WERI-Rb-1 (cell line): ENCODE measurements at regions not wholly inside any gene's neighbourhood (a gene's known extent, or its start where the extent isn't known, plus 50 kb on each side); places are given as distances from the start of the nearest gene placed in this dataset.

Source experiments
- DNase-seq: peaks from one replicate; pipeline ENCODE4 v3.0.0-alpha.2; 2020
- H3K27ac ChIP-seq: fragments of 250-450 bp; sonication (Bioruptor Pico); 2 replicates; pipeline ENCODE4 v1.5.1; 2020; ENCODE audit warnings: mild to moderate bottlenecking, moderate library complexity
- H3K27me3 ChIP-seq: fragments of 250-450 bp; sonication (Bioruptor Pico); 2 replicates; pipeline ENCODE4 v1.5.1; 2021; ENCODE audit warnings: mild to moderate bottlenecking, low read depth, moderate library complexity; ENCODE audit not compliant: insufficient read depth, severe bottlenecking
- H3K36me3 ChIP-seq: fragments of 250-450 bp; sonication (Bioruptor Pico); 2 replicates; pipeline ENCODE4 v1.5.1; 2020; ENCODE audit warnings: mild to moderate bottlenecking, moderate library complexity
- H3K4me3 ChIP-seq: 2 replicates; pipeline ENCODE4 v1.5.1; 2011; ENCODE audit warnings: low read depth, mild to moderate bottlenecking, control low read depth, low read length
- H3K9me3 ChIP-seq: fragments of 250-450 bp; sonication (Bioruptor Pico); 2 replicates; pipeline ENCODE4 v1.5.1; 2021; ENCODE audit warnings: mild to moderate bottlenecking, moderate library complexity; ENCODE audit not compliant: severe bottlenecking
- CTCF ChIP-seq: IDR thresholded peaks from 2 replicates; pipeline ENCODE4 v1.5.1; 2011; ENCODE audit warnings: low read depth, mild to moderate bottlenecking, control low read depth, inconsistent platforms, low read length

GRCh38 chr2:71736091-71736861, 282.9 kb downstream of the DYSF start:
- H3K4me3 ChIP-seq: no peak overlapping the region
- no peaks in the 10 kb centered on the region for H3K27me3 ChIP-seq
- no peak overlapping the region for H3K27ac ChIP-seq
- TF ChIP-seq CTCF: no peak
- DNase-seq: no peak
- no peaks in the 10 kb centered on the region for H3K36me3 ChIP-seq
- H3K9me3 ChIP-seq: peaks cover 2% of the 10 kb centered on the region
